Esophagus muscularis mucosa (tissue), 3 donors: ENCODE measurements at regions not wholly inside any gene's neighbourhood (a gene's known extent, or its start where the extent isn't known, plus 50 kb on each side); places are given as distances from the start of the nearest gene placed in this dataset.

Source experiments
- CTCF ChIP-seq, 3 experiments: fragments of 200-600 bp in 2 of 3; fragments of 450-650 bp in 1 of 3; sonication (generic) in 2 of 3; IDR thresholded peaks; one replicate each; pipeline ENCODE4 v1.5.1; 2017 to 2019; ENCODE audit warnings: antibody characterized with exemption in 3 of 3, mild to moderate bottlenecking in 2 of 3, moderate library complexity in 1 of 3
- POLR2A ChIP-seq: fragments of 450-650 bp; IDR thresholded peaks from one replicate; pipeline ENCODE4 v1.6.1; 2017; ENCODE audit warnings: antibody characterized with exemption, moderate library complexity, mild to moderate bottlenecking, low read depth

- TF ChIP-seq POLR2A (no peak), CTCF (IDR thresholded peaks at IDR 0.05) (no peak)
Measured at GRCh38 chr2:144277622-144278354, 242.1 kb downstream of the ZEB2 start.
